ENCODE measurements at regions not wholly inside any gene's neighbourhood (a gene's known extent, or its start where the extent isn't known, plus 50 kb on each side); places are given as distances from the start of the nearest gene placed in this dataset.

- no peaks in the 10 kb centered on the region for H3K9me3 ChIP-seq (ENCODE audit: low read length)
- H3K79me2 ChIP-seq (replicated peaks; ENCODE audit: insufficient read depth, low read length): no peaks in the 10 kb centered on the region
- no peak for TF ChIP-seq MXI1 (conservative IDR thresholded peaks at IDR 0.05; ENCODE audit: poor library complexity, severe bottlenecking)
- no peak for TF ChIP-seq SMC3 (conservative IDR thresholded peaks at IDR 0.05; ENCODE audit: poor library complexity)
- TF ChIP-seq, protein P1, sequence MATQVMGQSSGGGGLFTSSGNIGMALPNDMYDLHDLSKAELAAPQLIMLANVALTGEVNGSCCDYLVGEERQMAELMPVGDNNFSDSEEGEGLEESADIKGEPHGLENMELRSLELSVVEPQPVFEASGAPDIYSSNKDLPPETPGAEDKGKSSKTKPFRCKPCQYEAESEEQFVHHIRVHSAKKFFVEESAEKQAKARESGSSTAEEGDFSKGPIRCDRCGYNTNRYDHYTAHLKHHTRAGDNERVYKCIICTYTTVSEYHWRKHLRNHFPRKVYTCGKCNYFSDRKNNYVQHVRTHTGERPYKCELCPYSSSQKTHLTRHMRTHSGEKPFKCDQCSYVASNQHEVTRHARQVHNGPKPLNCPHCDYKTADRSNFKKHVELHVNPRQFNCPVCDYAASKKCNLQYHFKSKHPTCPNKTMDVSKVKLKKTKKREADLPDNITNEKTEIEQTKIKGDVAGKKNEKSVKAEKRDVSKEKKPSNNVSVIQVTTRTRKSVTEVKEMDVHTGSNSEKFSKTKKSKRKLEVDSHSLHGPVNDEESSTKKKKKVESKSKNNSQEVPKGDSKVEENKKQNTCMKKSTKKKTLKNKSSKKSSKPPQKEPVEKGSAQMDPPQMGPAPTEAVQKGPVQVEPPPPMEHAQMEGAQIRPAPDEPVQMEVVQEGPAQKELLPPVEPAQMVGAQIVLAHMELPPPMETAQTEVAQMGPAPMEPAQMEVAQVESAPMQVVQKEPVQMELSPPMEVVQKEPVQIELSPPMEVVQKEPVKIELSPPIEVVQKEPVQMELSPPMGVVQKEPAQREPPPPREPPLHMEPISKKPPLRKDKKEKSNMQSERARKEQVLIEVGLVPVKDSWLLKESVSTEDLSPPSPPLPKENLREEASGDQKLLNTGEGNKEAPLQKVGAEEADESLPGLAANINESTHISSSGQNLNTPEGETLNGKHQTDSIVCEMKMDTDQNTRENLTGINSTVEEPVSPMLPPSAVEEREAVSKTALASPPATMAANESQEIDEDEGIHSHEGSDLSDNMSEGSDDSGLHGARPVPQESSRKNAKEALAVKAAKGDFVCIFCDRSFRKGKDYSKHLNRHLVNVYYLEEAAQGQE (IDR thresholded peaks at IDR 0.05; ENCODE audit: borderline replicate concordance): no peak
- TF ChIP-seq EZH2 (IDR thresholded peaks at IDR 0.05; ENCODE audit: borderline replicate concordance, insufficient read depth, low read length, poor library complexity, severe bottlenecking): no peak
- TF ChIP-seq RAD21 (conservative IDR thresholded peaks at IDR 0.05): no peak
- TF ChIP-seq POLR2AphosphoS5 (IDR thresholded peaks at IDR 0.05): no peak
- no peak for TF ChIP-seq TAF1 (IDR thresholded peaks at IDR 0.05; ENCODE audit: low read depth)
- TF ChIP-seq EP300 (conservative IDR thresholded peaks at IDR 0.05; ENCODE audit: poor library complexity, severe bottlenecking): no peak
- TF ChIP-seq, protein P2, sequence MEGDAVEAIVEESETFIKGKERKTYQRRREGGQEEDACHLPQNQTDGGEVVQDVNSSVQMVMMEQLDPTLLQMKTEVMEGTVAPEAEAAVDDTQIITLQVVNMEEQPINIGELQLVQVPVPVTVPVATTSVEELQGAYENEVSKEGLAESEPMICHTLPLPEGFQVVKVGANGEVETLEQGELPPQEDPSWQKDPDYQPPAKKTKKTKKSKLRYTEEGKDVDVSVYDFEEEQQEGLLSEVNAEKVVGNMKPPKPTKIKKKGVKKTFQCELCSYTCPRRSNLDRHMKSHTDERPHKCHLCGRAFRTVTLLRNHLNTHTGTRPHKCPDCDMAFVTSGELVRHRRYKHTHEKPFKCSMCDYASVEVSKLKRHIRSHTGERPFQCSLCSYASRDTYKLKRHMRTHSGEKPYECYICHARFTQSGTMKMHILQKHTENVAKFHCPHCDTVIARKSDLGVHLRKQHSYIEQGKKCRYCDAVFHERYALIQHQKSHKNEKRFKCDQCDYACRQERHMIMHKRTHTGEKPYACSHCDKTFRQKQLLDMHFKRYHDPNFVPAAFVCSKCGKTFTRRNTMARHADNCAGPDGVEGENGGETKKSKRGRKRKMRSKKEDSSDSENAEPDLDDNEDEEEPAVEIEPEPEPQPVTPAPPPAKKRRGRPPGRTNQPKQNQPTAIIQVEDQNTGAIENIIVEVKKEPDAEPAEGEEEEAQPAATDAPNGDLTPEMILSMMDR (IDR thresholded peaks at IDR 0.05; ENCODE audit: poor library complexity, severe bottlenecking): no peak
- H3F3A ChIP-seq (ENCODE audit: insufficient read depth, low read length, poor library complexity, severe bottlenecking): no peaks in the 10 kb centered on the region
- no peaks in the 10 kb centered on the region for H4K20me1 ChIP-seq (ENCODE audit: insufficient read depth)
- no peaks in the 10 kb centered on the region for H3K27me3 ChIP-seq (ENCODE audit: insufficient read depth, low read depth, low read length)
- H3K36me3 ChIP-seq (ENCODE audit: insufficient read depth, low read length): no peaks in the 10 kb centered on the region
- no peak overlapping the region for H2AFZ ChIP-seq (ENCODE audit: low read depth, low read length)
- no peak overlapping the region for H3K4me3 ChIP-seq (ENCODE audit: low read length)
- H3K27ac ChIP-seq (ENCODE audit: low read length): no peak overlapping the region
- H3K9ac ChIP-seq (ENCODE audit: low read length): no peak overlapping the region
- no peak overlapping the region for H3K4me2 ChIP-seq (ENCODE audit: low read length)
- no peaks in the 10 kb centered on the region for H3K9me2 ChIP-seq (ENCODE audit: insufficient read depth, low read length)
These were observed 100.3 kb upstream of the GUCY1A1 start for GRCh38 chr4:155566354-155566753.

GRCh38 chr4:155565776-155566175 is 100.9 kb upstream of the GUCY1A1 start:
- Histone ChIP-seq H4K20me1 (ENCODE audit: insufficient read depth) (no peaks in the 10 kb centered on the region), H3K36me3 (ENCODE audit: insufficient read depth, low read length) (no peaks in the 10 kb centered on the region), H2AFZ (ENCODE audit: low read depth, low read length) (no peak overlapping the region), H3K4me2 (ENCODE audit: low read length) (no peak overlapping the region), H3K27me3 (ENCODE audit: insufficient read depth, low read depth, low read length) (no peaks in the 10 kb centered on the region), H3K9ac (ENCODE audit: low read length) (no peak overlapping the region), H3K79me2 (replicated peaks; ENCODE audit: insufficient read depth, low read length) (no peaks in the 10 kb centered on the region), H3K27ac (ENCODE audit: low read length) (no peak overlapping the region), H3F3A (ENCODE audit: insufficient read depth, low read length, poor library complexity, severe bottlenecking) (no peaks in the 10 kb centered on the region), H3K4me3 (ENCODE audit: low read length) (no peak overlapping the region), H3K9me2 (ENCODE audit: insufficient read depth, low read length) (no peaks in the 10 kb centered on the region), H3K9me3 (ENCODE audit: low read length) (no peaks in the 10 kb centered on the region)
- TF ChIP-seq, protein P1 (IDR thresholded peaks at IDR 0.05; ENCODE audit: borderline replicate concordance): no peak
- TF ChIP-seq SMC3 (conservative IDR thresholded peaks at IDR 0.05; ENCODE audit: poor library complexity) (no peak), EP300 (conservative IDR thresholded peaks at IDR 0.05; ENCODE audit: poor library complexity, severe bottlenecking) (no peak), MXI1 (conservative IDR thresholded peaks at IDR 0.05; ENCODE audit: poor library complexity, severe bottlenecking) (no peak), POLR2AphosphoS5 (IDR thresholded peaks at IDR 0.05) (no peak), EZH2 (IDR thresholded peaks at IDR 0.05; ENCODE audit: borderline replicate concordance, insufficient read depth, low read length, poor library complexity, severe bottlenecking) (no peak), RAD21 (conservative IDR thresholded peaks at IDR 0.05) (no peak), TAF1 (IDR thresholded peaks at IDR 0.05; ENCODE audit: low read depth) (no peak)
- TF ChIP-seq, protein P2 (IDR thresholded peaks at IDR 0.05; ENCODE audit: poor library complexity, severe bottlenecking): no peak

Data from neural cell (in vitro differentiated cells).